Neural progenitor cell (in vitro differentiated cells): ENCODE measurements at regions not wholly inside any gene's neighbourhood (a gene's known extent, or its start where the extent isn't known, plus 50 kb on each side); places are given as distances from the start of the nearest gene placed in this dataset.

Source experiments
- DNase-seq: peaks from one replicate; pipeline ENCODE4 v3.0.0-alpha.2; 2016; ENCODE audit warnings: low spot score
- H2AFZ ChIP-seq: fragments of 200-600 bp; sonication (generic); replicated peaks from 2 replicates; pipeline ENCODE4 v1.6.1; 2016; ENCODE audit warnings: antibody characterized with exemption
- H3F3A ChIP-seq: fragments of 200-600 bp; sonication (generic); 2 replicates; pipeline ENCODE4 v1.6.1; 2016; ENCODE audit warnings: antibody characterized with exemption, low read depth
- H3K27ac ChIP-seq: fragments of 200-600 bp; sonication (generic); 2 replicates; pipeline ENCODE4 v1.5.1; 2016; ENCODE audit warnings: mild to moderate bottlenecking
- H3K27me3 ChIP-seq: fragments of 200-600 bp; sonication (generic); 2 replicates; pipeline ENCODE4 v1.6.1; 2016; ENCODE audit warnings: mild to moderate bottlenecking, moderate library complexity
- H3K36me3 ChIP-seq: fragments of 200-600 bp; sonication (generic); 2 replicates; pipeline ENCODE4 v1.5.1; 2016
- H3K4me1 ChIP-seq: fragments of 200-600 bp; sonication (generic); 2 replicates; pipeline ENCODE4 v1.6.1; 2016; ENCODE audit warnings: mixed run types
- H3K4me2 ChIP-seq: fragments of 200-600 bp; sonication (generic); 2 replicates; pipeline ENCODE4 v1.6.1; 2016
- H3K4me3 ChIP-seq: fragments of 200-600 bp; sonication (generic); 2 replicates; pipeline ENCODE4 v1.5.1; 2016
- H3K79me2 ChIP-seq: fragments of 200-600 bp; sonication (generic); 2 replicates; pipeline ENCODE4 v1.6.1; 2016; ENCODE audit warnings: low read depth
- H3K9ac ChIP-seq: fragments of 200-600 bp; sonication (generic); 2 replicates; pipeline ENCODE4 v1.6.1; 2016
- H3K9me3 ChIP-seq: fragments of 200-600 bp; sonication (generic); 2 replicates; pipeline ENCODE4 v1.5.1; 2016; ENCODE audit warnings: low read depth
- H4K20me1 ChIP-seq: fragments of 200-600 bp; sonication (generic); 2 replicates; pipeline ENCODE4 v1.6.1; 2016; ENCODE audit warnings: low read depth
- H3K27ac Mint-ChIP-seq: 3 replicates; pipeline ENCODE4 v1.8.0; 2021; ENCODE audit warnings: mixed read lengths
- H3K27me3 Mint-ChIP-seq: 2 replicates; pipeline ENCODE4 v1.8.0; 2022; ENCODE audit warnings: low read depth, mild to moderate bottlenecking, inconsistent platforms, moderate library complexity, mixed read lengths; ENCODE audit not compliant: insufficient read depth
- H3K36me3 Mint-ChIP-seq: 3 replicates; pipeline ENCODE4 v1.8.0; 2021; ENCODE audit warnings: mixed read lengths
- H3K4me1 Mint-ChIP-seq: 3 replicates; pipeline ENCODE4 v1.8.0; 2021; ENCODE audit warnings: mixed read lengths
- H3K4me3 Mint-ChIP-seq: 3 replicates; pipeline ENCODE4 v1.8.0; 2021; ENCODE audit warnings: mild to moderate bottlenecking, moderate library complexity, mixed read lengths
- H3K9me3 Mint-ChIP-seq: 3 replicates; pipeline ENCODE4 v1.8.0; 2020; ENCODE audit warnings: mixed read lengths
- CTCF ChIP-seq: fragments of 200-600 bp; sonication (generic); IDR thresholded peaks from 2 replicates; pipeline ENCODE4 v1.5.1; 2017; ENCODE audit warnings: antibody characterized with exemption, mild to moderate bottlenecking
- EZH2 ChIP-seq: fragments of 200-600 bp; sonication (generic); IDR thresholded peaks from 2 replicates; pipeline ENCODE4 v1.6.1; 2017; ENCODE audit warnings: antibody characterized with exemption, mild to moderate bottlenecking, moderate library complexity
- EZH2phosphoT487 ChIP-seq: fragments of 200-600 bp; sonication (generic); IDR thresholded peaks from 2 replicates; pipeline ENCODE4 v1.6.1; 2017; ENCODE audit warnings: antibody characterized with exemption

- no peaks in the 10 kb centered on the region for H3K27me3 Mint-ChIP-seq
- H2AFZ ChIP-seq = no peak overlapping the region
- no peaks in the 10 kb centered on the region for H3K9me3 ChIP-seq
- H3K4me1 Mint-ChIP-seq = no peaks in the 10 kb centered on the region
- H4K20me1 ChIP-seq = no peaks in the 10 kb centered on the region
- DNase-seq = no peak
- no peaks in the 10 kb centered on the region for H3K36me3 ChIP-seq
- no peaks in the 10 kb centered on the region for H3K9me3 Mint-ChIP-seq
- no peak overlapping the region for H3K27ac ChIP-seq
- H3K79me2 ChIP-seq = no peaks in the 10 kb centered on the region
- no peaks in the 10 kb centered on the region for H3F3A ChIP-seq
- no peaks in the 10 kb centered on the region for H3K36me3 Mint-ChIP-seq
- no peaks in the 10 kb centered on the region for H3K27me3 ChIP-seq
- H3K4me3 Mint-ChIP-seq = no peak overlapping the region
- no peak overlapping the region for H3K4me2 ChIP-seq
- H3K4me3 ChIP-seq = no peak overlapping the region
- TF ChIP-seq EZH2 (no peak), EZH2phosphoT487 (no peak), CTCF (no peak)
- no peak overlapping the region for H3K9ac ChIP-seq
- no peaks in the 10 kb centered on the region for H3K4me1 ChIP-seq
- no peak overlapping the region for H3K27ac Mint-ChIP-seq
Observed at GRCh38 chr14:46233786-46234185, 417.8 kb downstream of the RPL10L start.

GRCh38 chr14:46230540-46230939, 421.0 kb downstream of the RPL10L start:
- Mint-ChIP-seq H3K27me3 (no peaks in the 10 kb centered on the region), H3K9me3 (peaks cover 3% of the 10 kb centered on the region), H3K36me3 (no peaks in the 10 kb centered on the region), H3K4me1 (no peaks in the 10 kb centered on the region), H3K27ac (no peak overlapping the region), H3K4me3 (no peak overlapping the region)
- TF ChIP-seq CTCF (no peak), EZH2phosphoT487 (no peak), EZH2 (no peak)
- DNase-seq = no peak
- no peaks in the 10 kb centered on the region for H3K9me3 ChIP-seq
- no peaks in the 10 kb centered on the region for H3K79me2 ChIP-seq
- no peak overlapping the region for H3K9ac ChIP-seq
- no peak overlapping the region for H3K27ac ChIP-seq
- no peaks in the 10 kb centered on the region for H4K20me1 ChIP-seq
- no peaks in the 10 kb centered on the region for H3K27me3 ChIP-seq
- H3K4me1 ChIP-seq = no peaks in the 10 kb centered on the region
- H3F3A ChIP-seq = no peaks in the 10 kb centered on the region
- no peaks in the 10 kb centered on the region for H3K36me3 ChIP-seq
- no peak overlapping the region for H2AFZ ChIP-seq
- no peak overlapping the region for H3K4me2 ChIP-seq
- no peak overlapping the region for H3K4me3 ChIP-seq

GRCh38 chr14:46215801-46216200, 435.8 kb downstream of the RPL10L start:
- no peaks in the 10 kb centered on the region for H3K4me1 Mint-ChIP-seq
- no peaks in the 10 kb centered on the region for H3K36me3 Mint-ChIP-seq

More at GRCh38 chr14:46215801-46216200, 435.8 kb downstream of the RPL10L start:
- TF ChIP-seq EZH2phosphoT487 (no peak), EZH2 (no peak), CTCF (no peak)
- no peak for DNase-seq
- Histone ChIP-seq H3K27me3 (no peaks in the 10 kb centered on the region), H3K4me3 (no peak overlapping the region), H3K27ac (no peak overlapping the region), H3K79me2 (no peaks in the 10 kb centered on the region), H2AFZ (no peak overlapping the region), H3K9me3 (no peaks in the 10 kb centered on the region), H3K4me1 (no peaks in the 10 kb centered on the region), H3K9ac (no peak overlapping the region), H4K20me1 (no peaks in the 10 kb centered on the region), H3K36me3 (no peaks in the 10 kb centered on the region), H3K4me2 (no peak overlapping the region), H3F3A (no peaks in the 10 kb centered on the region)
- no peaks in the 10 kb centered on the region for H3K27me3 Mint-ChIP-seq
- no peak overlapping the region for H3K4me3 Mint-ChIP-seq
- H3K27ac Mint-ChIP-seq = no peak overlapping the region
- H3K9me3 Mint-ChIP-seq = no peaks in the 10 kb centered on the region
